ENCODE measurements at regions not wholly inside any gene's neighbourhood (a gene's known extent, or its start where the extent isn't known, plus 50 kb on each side); places are given as distances from the start of the nearest gene placed in this dataset.
A peak's percentile ranks its signal among the peaks of the same experiment; 100 is the strongest.

DNA sequence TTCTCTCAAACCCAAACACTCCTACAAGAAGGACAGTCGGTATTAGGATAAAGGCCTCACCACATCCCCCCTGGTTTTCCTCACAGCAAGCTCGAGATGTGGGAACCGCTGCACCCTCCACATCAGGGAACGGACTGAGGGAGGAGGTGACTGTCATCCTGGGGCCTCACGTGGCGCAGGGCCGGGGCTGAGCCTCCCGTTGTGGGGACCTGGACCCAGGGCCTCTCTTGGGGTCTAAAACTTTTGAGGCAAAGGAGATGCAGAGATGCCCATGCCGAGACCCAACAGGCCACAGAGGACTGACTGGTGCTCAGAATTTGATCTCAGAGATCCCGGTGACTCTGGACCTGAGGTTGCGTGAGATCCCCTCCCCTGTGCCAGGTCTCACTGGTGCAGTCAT, 72.7 kb downstream of the MRPL36 start:
- H3K27me3 ChIP-seq (ENCODE audit: control insufficient read depth in 1 of 2, insufficient read depth in 2 of 2, low read length in 1 of 2) = no peaks in the 10 kb centered on the region
- no peaks in the 10 kb centered on the region for H3K36me3 ChIP-seq (ENCODE audit: control insufficient read depth in 1 of 2, insufficient read depth in 2 of 2, low read length in 1 of 2)
- WGBS, 2 donors = 92 to 94% methylated on average over 11 of the region's 11 CpGs
- no peak overlapping the region for H3K27ac ChIP-seq (ENCODE audit: low read depth in 1 of 2, low read length in 2 of 2)
- peak in 1 of 2 donors; percentile 68 for DNase-seq
- no peaks in the 10 kb centered on the region for H3K4me1 ChIP-seq (ENCODE audit: control insufficient read depth in 1 of 2, insufficient read depth in 2 of 2, low read length in 2 of 2)
- H3K9me3 ChIP-seq (ENCODE audit: control insufficient read depth, low read length) = no peaks in the 10 kb centered on the region
- no peak overlapping the region for H3K4me3 ChIP-seq (ENCODE audit: low read length in 2 of 2)
- intact Hi-C loops (cut with DNase I) = no loop called here
- ATAC-seq (ENCODE audit: low FRiP score) = no peak

DNA sequence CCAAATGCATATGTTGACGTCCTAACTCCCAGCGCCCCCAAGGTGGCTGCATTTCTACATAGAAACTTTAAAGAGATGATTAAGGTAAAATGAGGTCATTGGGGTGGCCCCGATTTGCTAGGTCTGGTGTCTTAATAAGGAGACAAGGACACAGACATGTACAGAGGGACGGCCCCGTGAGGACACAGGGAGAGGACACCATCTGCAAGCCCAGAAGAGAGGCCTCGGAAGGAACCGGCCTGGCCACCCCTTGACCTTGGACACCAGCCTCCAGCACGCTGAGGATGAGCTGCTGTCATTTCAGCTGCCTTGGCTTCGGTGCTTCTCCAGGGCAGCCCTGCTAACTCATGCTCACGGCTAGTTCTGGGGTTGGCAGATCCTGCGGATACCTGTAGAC, 73.2 kb downstream of the MRPL36 start:
- Histone ChIP-seq H3K27me3 (ENCODE audit: control insufficient read depth in 1 of 2, insufficient read depth in 2 of 2, low read length in 1 of 2) (no peaks in the 10 kb centered on the region), H3K27ac (ENCODE audit: low read depth in 1 of 2, low read length in 2 of 2) (no peak overlapping the region), H3K4me1 (ENCODE audit: control insufficient read depth in 1 of 2, insufficient read depth in 2 of 2, low read length in 2 of 2) (no peaks in the 10 kb centered on the region), H3K4me3 (ENCODE audit: low read length in 2 of 2) (no peak overlapping the region), H3K9me3 (ENCODE audit: control insufficient read depth, low read length) (no peaks in the 10 kb centered on the region), H3K36me3 (ENCODE audit: control insufficient read depth in 1 of 2, insufficient read depth in 2 of 2, low read length in 1 of 2) (no peaks in the 10 kb centered on the region)
- ATAC-seq (ENCODE audit: low FRiP score) (no peak), DNase-seq (peak in 1 of 2 donors; percentile 47)
- 92 to 98% methylated on average over 11 of the region's 11 CpGs for WGBS, 2 donors
- intact Hi-C loops (cut with DNase I) = no loop called here

DNA sequence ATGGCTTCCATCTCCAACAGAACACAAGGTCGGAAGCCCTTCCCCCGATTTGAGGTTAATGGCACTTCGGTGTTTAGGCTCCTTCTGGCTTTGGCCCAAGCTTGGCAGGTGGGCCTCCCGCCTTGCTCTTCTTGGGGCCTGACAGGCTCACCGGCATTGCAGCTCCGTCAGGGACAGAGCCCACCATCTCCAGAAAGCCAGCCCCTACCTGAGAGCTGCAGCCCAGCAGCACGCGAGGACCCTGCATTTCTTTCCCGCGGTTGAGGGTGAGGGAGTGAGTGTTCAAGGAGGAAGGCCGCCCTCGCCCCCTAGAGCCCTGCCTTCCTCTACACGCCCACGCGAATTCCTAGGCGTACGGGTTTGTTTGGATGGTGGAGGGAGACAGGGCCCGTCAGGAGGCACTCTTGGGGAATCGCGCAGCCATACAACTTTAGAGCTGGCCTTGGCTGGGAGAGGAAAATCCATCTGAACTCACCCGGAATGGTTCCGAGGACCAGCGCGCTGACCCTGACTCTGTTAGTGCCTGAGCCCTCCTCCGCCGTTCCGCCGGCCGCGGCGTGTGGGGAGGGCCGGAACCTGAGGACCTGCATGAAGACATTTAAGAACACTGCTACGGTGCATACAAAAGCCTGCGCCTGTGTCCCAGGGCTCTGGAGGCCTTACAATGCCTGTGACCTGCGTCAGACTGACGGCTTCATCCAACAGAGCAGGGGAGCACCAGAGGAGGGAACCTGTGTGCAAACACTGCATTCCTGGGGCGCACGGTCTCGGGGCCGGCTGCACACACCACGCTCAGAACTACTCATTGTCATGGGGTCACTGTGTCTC, 73.8 kb downstream of the MRPL36 start:
- DNase-seq = peak in 1 of 2 donors; percentile 63
- H3K36me3 ChIP-seq (ENCODE audit: control insufficient read depth in 1 of 2, insufficient read depth in 2 of 2, low read length in 1 of 2) = no peaks in the 10 kb centered on the region
- intact Hi-C loops (cut with DNase I) = no loop called here
- no peaks in the 10 kb centered on the region for H3K27me3 ChIP-seq (ENCODE audit: control insufficient read depth in 1 of 2, insufficient read depth in 2 of 2, low read length in 1 of 2)
- H3K9me3 ChIP-seq (ENCODE audit: control insufficient read depth, low read length) = no peaks in the 10 kb centered on the region
- no peak for ATAC-seq (ENCODE audit: low FRiP score)
- no peak overlapping the region for H3K27ac ChIP-seq (ENCODE audit: low read depth in 1 of 2, low read length in 2 of 2)
- 50 to 58% methylated on average over 41 of the region's 41 CpGs for WGBS, 2 donors
- no peak overlapping the region for H3K4me3 ChIP-seq (ENCODE audit: low read length in 2 of 2)
- no peaks in the 10 kb centered on the region for H3K4me1 ChIP-seq (ENCODE audit: control insufficient read depth in 1 of 2, insufficient read depth in 2 of 2, low read length in 2 of 2)

DNA sequence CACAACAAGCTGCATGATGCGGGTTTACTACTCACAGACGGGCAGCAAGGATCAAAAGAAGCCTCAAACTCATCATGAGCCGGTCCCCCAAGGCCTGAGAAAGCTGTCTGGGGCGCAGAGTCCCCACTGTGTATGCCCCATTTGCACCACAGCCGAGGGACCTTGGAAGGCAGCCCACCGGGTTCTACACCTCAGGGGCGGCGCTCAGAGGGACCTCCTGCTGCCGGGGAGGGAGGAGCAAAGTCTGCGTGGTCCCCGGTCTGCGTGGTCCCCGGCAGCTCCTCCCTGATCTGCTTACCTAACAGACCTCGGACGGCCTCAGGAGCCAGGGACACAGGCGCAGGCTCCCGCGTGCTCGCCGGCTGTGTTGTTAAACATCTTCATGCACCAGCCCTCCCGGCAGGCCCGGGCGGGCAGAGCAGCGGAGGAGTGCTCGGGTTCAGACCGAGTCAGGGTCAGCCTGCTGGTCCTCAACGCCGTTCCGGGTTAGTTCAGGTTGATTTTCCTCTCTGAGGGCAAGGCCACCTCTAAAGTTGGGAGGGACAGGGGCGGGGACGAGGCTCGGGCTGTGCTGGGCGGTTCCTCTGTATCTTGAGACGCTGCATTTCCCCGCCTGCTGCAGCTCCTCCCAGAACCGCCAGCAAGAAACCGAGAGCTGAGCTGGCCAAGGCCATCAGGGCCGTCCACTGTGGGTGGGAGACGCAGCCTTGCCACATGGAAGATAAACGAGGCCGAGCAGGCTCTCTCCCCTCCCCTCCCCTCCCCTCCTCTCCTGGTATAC, 74.6 kb downstream of the MRPL36 start:
- Histone ChIP-seq H3K4me1 (ENCODE audit: control insufficient read depth in 1 of 2, insufficient read depth in 2 of 2, low read length in 2 of 2) (no peaks in the 10 kb centered on the region), H3K27me3 (ENCODE audit: control insufficient read depth in 1 of 2, insufficient read depth in 2 of 2, low read length in 1 of 2) (no peaks in the 10 kb centered on the region), H3K4me3 (ENCODE audit: low read length in 2 of 2) (no peak overlapping the region), H3K9me3 (ENCODE audit: control insufficient read depth, low read length) (no peaks in the 10 kb centered on the region), H3K36me3 (ENCODE audit: control insufficient read depth in 1 of 2, insufficient read depth in 2 of 2, low read length in 1 of 2) (no peaks in the 10 kb centered on the region), H3K27ac (ENCODE audit: low read depth in 1 of 2, low read length in 2 of 2) (no peak overlapping the region)
- ATAC-seq (ENCODE audit: low FRiP score) (no peak), DNase-seq (peak in 1 of 2 donors; percentile 72)
- intact Hi-C loops (cut with DNase I) = no loop called here
- WGBS, 2 donors = 38 to 50% methylated on average over 38 to 41 of the region's 41 CpGs

DNA sequence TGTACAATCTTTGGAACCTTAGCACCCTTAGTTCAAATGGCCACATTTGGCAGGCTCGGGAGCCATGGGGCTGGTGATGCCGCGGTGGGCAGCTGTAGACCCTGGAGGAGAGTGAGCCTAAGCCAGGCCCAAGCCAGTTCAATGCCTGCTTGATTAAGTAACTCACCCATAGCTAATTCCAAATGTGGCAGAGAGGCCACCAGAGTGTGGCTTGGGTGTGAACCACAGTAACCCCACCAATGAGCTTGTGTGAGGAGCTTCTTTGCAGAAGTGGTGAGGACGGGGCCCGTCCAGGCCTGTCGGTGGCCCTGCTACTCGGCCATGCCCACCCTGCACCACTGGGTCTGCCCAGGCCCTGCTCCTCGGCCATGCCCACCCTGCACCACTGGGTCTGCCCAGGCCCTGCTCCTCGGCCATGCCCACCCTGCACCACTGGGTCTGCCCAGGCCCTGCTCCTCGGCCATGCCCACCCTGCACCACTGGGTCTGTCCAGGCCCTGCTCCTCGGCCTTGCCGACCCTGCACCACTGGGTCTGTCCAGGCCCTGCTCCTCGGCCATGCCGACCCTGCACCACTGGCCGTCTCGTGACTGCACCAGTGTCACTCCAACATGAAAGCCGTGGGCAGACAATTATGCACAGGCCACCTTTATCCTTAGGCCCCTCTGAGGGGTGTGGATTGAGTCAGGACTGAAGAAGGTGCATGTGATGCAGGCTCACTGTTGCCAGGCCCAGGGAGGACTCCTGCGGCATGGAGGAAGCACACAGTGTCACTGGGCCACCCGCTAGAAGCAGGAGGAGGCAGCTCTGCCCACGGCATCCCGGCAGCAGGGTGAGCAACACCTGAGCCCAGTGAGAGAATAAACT, 75.4 kb downstream of the MRPL36 start:
- ATAC-seq (ENCODE audit: low FRiP score) (no peak), DNase-seq (peak in 1 of 2 donors; percentile 51)
- intact Hi-C loops (cut with DNase I) = no loop called here
- Histone ChIP-seq H3K4me3 (ENCODE audit: low read length in 2 of 2) (no peak overlapping the region), H3K9me3 (ENCODE audit: control insufficient read depth, low read length) (peaks cover 3% of the 10 kb centered on the region), H3K27ac (ENCODE audit: low read depth in 1 of 2, low read length in 2 of 2) (no peak overlapping the region), H3K36me3 (ENCODE audit: control insufficient read depth in 1 of 2, insufficient read depth in 2 of 2, low read length in 1 of 2) (no peaks in the 10 kb centered on the region), H3K27me3 (ENCODE audit: control insufficient read depth in 1 of 2, insufficient read depth in 2 of 2, low read length in 1 of 2) (no peaks in the 10 kb centered on the region), H3K4me1 (ENCODE audit: control insufficient read depth in 1 of 2, insufficient read depth in 2 of 2, low read length in 2 of 2) (no peaks in the 10 kb centered on the region)
- WGBS, 2 donors = 84 to 91% methylated on average over 19 to 21 of the region's 21 CpGs

DNA sequence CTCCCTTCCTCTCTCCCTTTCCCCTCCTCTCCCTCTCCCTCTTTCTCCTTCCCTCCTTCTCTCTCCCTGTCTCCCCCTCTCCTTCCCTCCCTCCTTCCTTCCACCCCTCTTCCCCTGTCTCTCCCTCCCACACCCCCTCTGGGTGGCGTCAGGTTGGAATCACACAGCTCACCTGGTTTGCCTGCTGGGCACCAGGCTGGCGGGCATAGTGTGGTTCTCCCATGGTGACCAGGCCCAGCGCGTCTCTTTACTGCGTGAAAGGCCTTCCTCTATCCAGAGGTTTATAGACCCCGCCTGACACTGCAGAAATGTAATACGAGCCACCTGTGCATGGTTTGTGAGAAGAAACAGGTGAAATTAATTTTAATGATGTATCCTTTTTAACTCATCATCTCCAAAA, 76.2 kb downstream of the MRPL36 start:
- no peaks in the 10 kb centered on the region for H3K36me3 ChIP-seq (ENCODE audit: control insufficient read depth in 1 of 2, insufficient read depth in 2 of 2, low read length in 1 of 2)
- H3K27me3 ChIP-seq (ENCODE audit: control insufficient read depth in 1 of 2, insufficient read depth in 2 of 2, low read length in 1 of 2) = no peaks in the 10 kb centered on the region
- 89 to 91% methylated on average over 7 of the region's 7 CpGs for WGBS, 2 donors
- H3K4me1 ChIP-seq (ENCODE audit: control insufficient read depth in 1 of 2, insufficient read depth in 2 of 2, low read length in 2 of 2) = no peaks in the 10 kb centered on the region
- ATAC-seq (ENCODE audit: low FRiP score) (no peak), DNase-seq (peak in 1 of 2 donors; percentile 22)
- intact Hi-C loops (cut with DNase I) = no loop called here
- H3K9me3 ChIP-seq (ENCODE audit: control insufficient read depth, low read length) = peaks cover 3% of the 10 kb centered on the region
- H3K4me3 ChIP-seq (ENCODE audit: low read length in 2 of 2) = no peak overlapping the region
- no peak overlapping the region for H3K27ac ChIP-seq (ENCODE audit: low read depth in 1 of 2, low read length in 2 of 2)

DNA sequence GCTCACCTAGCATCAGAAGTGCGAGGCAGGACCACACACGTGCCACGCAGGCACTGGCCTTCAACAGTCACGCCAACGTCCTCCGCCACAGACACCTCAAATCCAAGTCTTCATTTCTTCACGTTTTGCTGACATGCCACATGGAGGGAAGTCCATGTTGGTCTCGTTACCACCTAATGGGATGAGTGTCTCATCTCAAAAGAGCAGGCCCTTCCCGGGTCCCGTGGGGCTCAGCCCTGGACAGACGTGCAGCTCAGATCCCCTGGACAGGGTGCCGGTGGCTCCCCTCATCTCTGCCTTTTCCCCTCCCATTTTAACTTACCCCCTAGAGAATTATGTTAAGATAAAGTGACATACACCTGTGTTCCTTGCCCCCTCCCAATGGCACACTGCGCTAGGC, 76.8 kb downstream of the MRPL36 start:
- WGBS, 2 donors = 80 to 81% methylated on average over 13 of the region's 13 CpGs

DNA sequence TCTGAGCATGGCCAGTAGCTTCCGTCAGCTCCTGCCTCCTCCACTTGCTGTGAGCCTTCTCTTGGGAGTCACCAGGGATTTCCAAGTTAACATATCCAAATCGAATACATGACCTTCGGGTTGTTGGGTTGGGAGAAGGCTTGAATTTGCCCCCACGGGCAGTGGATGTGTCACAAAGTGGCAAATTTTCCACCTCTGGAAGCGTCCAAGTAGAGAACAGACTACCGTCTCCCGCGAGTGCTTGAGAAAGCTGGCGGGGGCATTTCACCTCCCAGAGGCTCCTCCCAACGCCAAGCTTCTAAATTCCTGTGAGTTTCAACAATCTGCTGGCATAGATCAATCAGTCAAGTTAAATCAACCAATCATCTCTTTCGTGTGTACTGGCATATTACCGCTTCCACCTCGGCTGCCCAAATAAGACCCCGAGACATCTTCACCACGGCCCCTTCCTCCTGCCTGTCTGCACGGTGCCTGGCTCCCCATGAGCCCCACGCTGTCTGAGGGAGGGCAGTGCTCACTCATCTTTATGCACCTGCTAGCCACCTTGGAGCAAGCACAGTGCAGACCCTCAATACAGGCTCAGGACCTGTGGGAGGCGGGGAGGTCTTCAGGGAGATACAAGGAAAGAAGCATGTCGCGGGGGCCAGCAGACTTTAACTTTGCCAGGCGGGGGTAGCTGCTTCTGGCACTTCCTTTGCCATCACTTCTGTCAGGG, 79.1 kb downstream of the MRPL36 start:
- ATAC-seq (ENCODE audit: low FRiP score) (no peak), DNase-seq (peak in 1 of 2 donors; percentile 47)
- H3K36me3 ChIP-seq (ENCODE audit: control insufficient read depth in 1 of 2, insufficient read depth in 2 of 2, low read length in 1 of 2) = no peaks in the 10 kb centered on the region
- H3K27ac ChIP-seq (ENCODE audit: low read depth in 1 of 2, low read length in 2 of 2) = no peak overlapping the region
- intact Hi-C loops (cut with DNase I) = no loop called here
- no peaks in the 10 kb centered on the region for H3K27me3 ChIP-seq (ENCODE audit: control insufficient read depth in 1 of 2, insufficient read depth in 2 of 2, low read length in 1 of 2)
- 80 to 81% methylated on average over 21 of the region's 21 CpGs for WGBS, 2 donors
- no peaks in the 10 kb centered on the region for H3K4me1 ChIP-seq (ENCODE audit: control insufficient read depth in 1 of 2, insufficient read depth in 2 of 2, low read length in 2 of 2)
- H3K9me3 ChIP-seq (ENCODE audit: control insufficient read depth, low read length) = peaks cover 3% of the 10 kb centered on the region
- no peak overlapping the region for H3K4me3 ChIP-seq (ENCODE audit: low read length in 2 of 2)

More for the DNA sequence above, 76.8 kb downstream of the MRPL36 start:
- H3K27ac ChIP-seq (ENCODE audit: low read depth in 1 of 2, low read length in 2 of 2) = no peak overlapping the region
- no peaks in the 10 kb centered on the region for H3K27me3 ChIP-seq (ENCODE audit: control insufficient read depth in 1 of 2, insufficient read depth in 2 of 2, low read length in 1 of 2)
- no peak overlapping the region for H3K4me3 ChIP-seq (ENCODE audit: low read length in 2 of 2)
- H3K9me3 ChIP-seq (ENCODE audit: control insufficient read depth, low read length) = peaks cover 3% of the 10 kb centered on the region
- ATAC-seq (ENCODE audit: low FRiP score) (no peak), DNase-seq (peak in 1 of 2 donors; percentile 43)
- intact Hi-C loops (cut with DNase I) = no loop called here
- H3K4me1 ChIP-seq (ENCODE audit: control insufficient read depth in 1 of 2, insufficient read depth in 2 of 2, low read length in 2 of 2) = no peaks in the 10 kb centered on the region
- H3K36me3 ChIP-seq (ENCODE audit: control insufficient read depth in 1 of 2, insufficient read depth in 2 of 2, low read length in 1 of 2) = no peaks in the 10 kb centered on the region
